ENCODE measurements at regions not wholly inside any gene's neighbourhood (a gene's known extent, or its start where the extent isn't known, plus 50 kb on each side); places are given as distances from the start of the nearest gene placed in this dataset.
"Not testable (repeated sequence)": the region's sequence is repeated elsewhere in the genome, so short reads cannot be mapped to it uniquely, and the experiment has no call there.

DNA sequence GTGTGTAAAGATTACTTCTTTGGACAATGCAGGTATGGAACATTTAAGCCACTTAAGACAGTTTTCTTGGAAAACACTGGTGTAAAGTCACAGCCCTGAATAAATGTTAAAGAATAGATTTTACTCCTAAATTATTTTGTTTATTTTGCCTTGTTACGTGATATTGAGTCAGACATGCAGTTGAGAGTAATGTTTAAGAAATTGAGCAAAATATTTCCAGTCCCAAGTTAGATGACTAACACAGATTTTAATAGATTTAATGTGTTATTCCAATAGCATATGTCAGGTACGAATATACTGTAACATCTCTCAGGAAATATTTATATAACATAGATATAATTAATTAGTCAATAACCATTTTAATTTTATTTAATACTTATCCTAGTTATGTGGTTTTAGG lies 1361.7 kb downstream of the FSCB start:
- FAIRE-seq (no peak), DNase-seq (ENCODE audit: low spot score in 2 of 2) (no peak)

DNA sequence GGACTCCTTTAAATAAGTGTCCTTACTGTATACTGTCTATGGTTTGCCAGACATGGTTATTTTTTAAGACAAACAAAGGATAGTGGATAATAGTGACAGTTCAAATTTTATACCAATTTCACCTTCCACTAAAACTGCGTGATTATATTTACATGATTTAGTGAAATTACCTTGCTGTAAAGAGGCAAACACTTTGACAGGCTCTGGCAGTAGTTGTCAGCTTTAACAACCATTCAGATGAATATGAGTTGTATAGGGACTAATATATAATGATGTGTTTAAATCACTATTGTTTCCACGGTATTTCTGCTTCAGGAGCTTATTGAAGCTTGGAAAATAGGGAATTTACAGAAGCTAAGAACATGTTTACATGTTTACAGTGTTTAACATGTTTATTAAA lies 1364.0 kb downstream of the FSCB start:
- FAIRE-seq (no peak), DNase-seq (ENCODE audit: low spot score in 2 of 2) (no peak)

DNA sequence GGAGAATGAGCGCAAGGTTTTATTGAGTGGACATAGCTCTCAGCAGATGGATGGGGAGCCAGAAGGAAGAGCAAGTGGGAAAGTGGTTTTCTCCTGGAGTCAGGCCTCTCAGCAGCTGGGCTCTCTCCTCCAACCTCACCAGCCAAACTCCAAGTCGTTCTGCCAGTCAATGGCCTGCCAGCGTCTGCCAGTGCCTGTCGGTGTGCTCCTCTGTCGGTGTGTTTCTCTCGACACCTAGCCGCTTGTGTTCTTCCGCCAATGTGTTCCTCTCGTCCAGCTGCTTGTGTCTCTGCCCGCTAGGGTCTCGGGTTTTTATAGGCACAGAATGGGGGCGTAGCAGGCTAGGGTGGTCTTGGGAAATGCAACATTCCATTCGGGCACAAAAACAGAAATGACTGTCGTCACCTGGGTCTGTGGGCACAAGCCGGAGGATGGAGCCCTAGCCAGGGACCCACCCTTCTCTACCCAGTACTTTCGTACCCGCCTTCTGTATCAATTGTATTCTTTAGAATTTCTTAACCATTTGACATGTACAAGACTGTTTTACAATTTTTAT lies 1365.4 kb downstream of the FSCB start:
- DNase-seq (ENCODE audit: low spot score in 2 of 2) (no peak), FAIRE-seq (no peak)

DNA sequence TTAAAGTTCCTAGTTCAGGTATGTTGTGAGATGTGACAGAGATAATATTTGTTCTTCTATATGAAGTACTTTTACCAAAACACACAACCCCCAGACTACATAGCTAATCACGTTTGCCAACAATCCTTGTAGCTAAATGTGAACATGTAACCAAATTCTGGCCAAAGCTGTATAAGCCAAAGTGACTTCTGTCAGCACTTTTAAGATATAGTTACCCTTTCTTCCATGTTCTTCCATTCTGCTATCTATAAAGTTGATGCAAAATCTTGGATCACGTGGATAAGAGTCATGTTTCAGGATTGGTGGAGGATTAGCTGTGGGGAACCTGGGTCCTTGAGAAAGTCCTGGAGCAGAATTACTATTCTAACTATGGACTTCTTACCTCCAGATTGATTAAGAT lies 1366.6 kb downstream of the FSCB start:
- no peak for FAIRE-seq
- no peak for DNase-seq (ENCODE audit: low spot score in 2 of 2)

DNA sequence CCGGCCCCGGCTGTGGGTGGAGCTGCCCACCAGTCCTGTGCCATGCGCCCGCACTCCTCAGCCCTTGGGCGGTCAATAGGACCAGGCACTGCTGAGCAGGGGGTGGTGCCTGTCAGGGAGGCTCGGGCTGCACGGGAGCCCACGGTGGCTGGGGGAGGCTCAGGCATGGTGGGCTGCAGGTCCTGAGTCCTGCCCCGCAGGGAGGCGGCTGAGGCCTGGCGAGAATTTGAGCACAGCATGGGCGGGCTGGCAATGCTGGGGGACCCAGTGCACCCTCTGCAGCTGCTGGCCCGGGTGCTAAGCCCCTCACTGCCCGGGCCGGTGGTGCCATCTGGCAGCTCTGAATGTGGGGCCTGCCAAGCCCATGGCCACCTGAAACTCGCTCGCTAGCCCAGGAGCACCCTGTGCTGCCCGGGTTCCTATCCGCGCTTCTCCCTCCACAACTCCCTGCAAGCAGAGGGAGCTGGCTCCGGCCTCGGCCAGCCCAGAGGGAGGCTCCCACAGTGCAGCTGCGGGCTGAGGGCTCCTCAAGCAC lies 1371.1 kb downstream of the FSCB start:
- no peak for DNase-seq (ENCODE audit: low spot score in 2 of 2)
- no peak for FAIRE-seq

DNA sequence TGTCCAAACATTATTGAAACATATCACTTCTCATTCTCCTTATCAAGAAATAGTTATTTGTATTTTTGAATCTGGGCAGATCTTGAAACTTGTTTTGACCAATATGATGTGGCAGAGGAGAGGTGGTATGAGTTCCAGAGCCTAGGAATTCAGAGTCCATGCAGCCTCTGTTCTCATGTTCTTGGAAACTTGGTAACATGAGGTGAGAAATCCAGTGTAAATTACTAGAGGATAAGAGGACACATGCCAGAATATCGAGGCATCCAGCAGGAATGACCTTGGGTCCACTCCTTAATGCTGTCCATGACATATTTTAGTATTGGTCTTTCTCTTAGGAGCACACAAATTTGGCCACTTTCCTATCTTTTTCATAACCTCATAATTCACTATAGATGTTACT lies 1374.6 kb downstream of the FSCB start:
- FAIRE-seq (no peak), DNase-seq (ENCODE audit: low spot score in 2 of 2) (no peak)

DNA sequence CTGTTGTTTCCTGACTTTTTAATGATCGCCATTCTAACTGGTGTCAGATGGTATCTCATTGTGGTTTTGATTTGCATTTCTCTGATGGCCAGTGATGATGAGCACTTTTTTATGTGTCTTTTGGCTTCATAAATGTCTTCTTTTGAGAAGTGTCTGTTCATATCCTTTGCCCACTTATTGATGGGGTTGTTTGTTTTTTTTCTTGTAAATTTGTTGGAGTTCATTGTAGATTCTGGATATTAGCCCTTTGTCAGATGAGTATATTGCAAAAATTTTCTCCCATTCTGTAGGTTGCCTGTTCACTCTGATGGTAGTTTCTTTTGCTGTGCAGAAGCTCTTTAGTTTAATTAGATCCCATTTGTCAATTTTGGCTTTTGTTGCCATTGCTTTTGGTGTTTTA lies 1378.7 kb downstream of the FSCB start:
- FAIRE-seq; DNase-seq (ENCODE audit: low spot score in 2 of 2): not testable (repeated sequence)

DNA sequence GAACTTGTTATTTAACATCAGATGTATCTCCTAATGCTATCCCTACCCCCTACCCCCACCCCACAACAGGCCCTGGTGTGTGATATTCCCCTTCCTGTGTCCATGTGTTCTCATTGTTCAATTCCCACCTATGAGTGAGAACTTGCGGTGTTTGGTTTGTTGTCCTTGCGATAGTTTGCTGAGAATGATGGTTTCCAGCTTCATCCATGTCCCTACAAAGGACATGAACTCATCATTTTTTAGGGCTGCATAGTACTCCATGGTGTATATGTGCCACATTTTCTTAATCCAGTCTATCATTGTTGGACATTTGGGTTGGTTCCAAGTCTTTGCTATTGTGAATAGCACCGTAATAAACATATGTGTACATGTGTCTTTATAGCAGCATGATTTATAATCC lies 1379.2 kb downstream of the FSCB start:
- DNase-seq (ENCODE audit: low spot score in 2 of 2); FAIRE-seq: not testable (repeated sequence)

DNA sequence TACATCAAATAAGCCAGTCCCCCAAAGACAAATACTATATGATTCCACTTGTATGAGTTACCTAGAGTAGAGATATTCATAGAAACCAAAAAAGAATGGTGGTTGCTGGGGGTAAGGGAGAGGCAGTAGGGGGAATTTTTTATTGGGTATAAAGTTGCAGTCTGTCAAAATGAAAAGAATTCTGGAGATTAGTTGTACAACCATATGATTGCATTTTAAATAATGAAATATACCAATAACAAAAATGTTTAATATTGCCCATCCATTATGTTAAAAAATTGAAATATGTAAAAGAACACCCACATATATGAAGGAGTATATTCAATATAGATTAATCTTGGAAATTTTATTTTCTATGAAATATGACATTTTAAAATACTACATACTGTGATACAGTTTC lies 1383.5 kb downstream of the FSCB start:
- DNase-seq (ENCODE audit: low spot score in 2 of 2) (no peak), FAIRE-seq (no peak)

DNA sequence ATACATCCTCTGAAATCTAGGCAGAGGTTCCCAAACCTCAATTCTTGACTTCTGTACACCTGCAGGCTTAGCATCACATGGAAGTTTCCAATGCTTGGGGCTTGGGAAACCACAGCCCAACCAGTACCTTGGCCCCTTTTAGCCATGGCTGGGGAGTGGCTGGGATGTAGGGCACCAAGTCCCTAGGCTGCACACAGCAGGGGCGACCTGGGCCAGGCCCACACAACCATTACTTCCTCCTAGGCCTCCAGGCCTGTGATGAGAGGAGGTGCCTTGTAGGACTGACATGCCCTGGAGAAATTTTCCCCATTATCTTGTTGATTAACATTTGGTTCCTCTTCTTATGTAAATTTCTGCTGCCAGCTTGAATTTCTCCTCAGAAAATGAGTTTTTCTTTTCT lies 1387.4 kb downstream of the FSCB start:
- FAIRE-seq = no peak
- no peak for DNase-seq (ENCODE audit: low spot score in 2 of 2)

DNA sequence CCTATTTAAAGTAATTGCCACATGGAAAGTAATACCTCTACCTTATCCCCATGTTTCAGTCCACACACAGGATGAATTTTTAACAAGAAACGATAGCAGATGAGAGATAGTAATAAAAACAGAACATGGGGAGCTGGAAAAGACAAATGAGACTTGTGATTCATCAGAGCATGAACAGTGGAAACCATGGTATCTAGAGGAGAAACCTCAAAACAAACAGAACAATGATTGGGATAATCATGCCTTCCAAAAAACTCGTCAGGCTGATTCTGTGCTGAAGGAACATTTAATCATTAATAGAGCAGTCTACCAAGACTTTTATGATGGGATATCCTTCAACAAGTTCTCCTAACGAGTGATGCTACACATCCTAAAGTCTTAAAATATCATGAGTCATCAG lies 1390.7 kb downstream of the FSCB start:
- FAIRE-seq = no peak

DNA sequence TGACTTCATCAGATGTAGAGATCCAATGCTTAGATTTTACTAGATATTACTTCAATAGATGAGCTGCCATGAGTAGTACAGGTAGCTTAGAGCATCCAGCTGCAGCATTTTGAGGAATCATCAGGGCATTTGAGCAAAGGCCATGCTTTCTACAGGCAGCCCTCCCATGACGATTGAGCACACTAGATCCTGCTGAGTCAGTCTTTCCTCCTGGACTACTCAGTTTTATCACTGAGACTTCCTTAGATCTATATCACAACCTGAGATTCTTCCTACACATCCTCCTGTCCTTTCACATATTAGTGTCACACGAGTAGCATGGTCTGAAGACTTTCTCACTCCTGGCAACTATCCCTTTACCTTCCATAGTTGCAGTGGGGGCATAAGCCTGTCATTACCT lies 1401.8 kb downstream of the FSCB start:
- FAIRE-seq (no peak), DNase-seq (ENCODE audit: low spot score in 2 of 2) (no peak)

More for the DNA sequence above, 1390.7 kb downstream of the FSCB start:
- no peak for DNase-seq (ENCODE audit: low spot score in 2 of 2)

DNA sequence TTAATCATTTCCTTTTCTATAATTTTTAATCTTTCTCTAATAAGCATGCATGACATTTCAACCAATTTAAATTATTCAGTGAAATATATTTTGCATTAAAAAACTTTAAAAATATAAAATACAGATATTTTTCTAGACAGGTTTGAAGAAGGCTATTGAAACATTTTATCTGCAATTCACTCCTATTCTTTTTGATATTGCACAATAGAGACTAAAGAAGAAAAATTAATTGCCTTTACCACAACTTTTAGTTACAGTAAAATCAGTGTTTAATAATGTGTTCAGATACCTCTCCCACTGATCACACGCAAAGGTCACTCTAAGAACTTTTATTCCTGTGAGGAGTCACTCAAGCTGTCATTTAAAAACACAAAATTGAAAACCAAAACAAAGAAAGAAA lies 1416.7 kb downstream of the FSCB start:
- FAIRE-seq (no peak), DNase-seq (ENCODE audit: low spot score in 2 of 2) (no peak)

DNA sequence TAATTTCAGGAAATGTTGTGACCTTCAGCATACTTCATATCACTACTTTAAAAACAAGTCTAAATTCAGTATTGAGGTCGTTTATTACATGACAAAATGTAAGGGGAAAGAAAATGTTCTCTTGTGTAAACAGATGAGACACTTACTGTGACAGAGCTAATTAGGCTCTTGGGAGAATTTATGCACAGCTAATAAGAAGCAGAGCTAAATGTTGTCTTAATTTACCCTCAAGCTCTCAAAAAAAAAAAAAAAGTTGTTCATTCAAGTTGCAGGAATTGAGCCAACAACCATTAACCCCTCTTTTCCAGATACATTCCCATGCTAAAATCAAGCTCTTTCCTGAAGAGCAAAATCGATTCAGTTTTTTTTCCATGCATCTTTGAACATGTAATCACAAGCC lies 1419.4 kb downstream of the FSCB start:
- FAIRE-seq (no peak), DNase-seq (ENCODE audit: low spot score in 2 of 2) (no peak)

DNA sequence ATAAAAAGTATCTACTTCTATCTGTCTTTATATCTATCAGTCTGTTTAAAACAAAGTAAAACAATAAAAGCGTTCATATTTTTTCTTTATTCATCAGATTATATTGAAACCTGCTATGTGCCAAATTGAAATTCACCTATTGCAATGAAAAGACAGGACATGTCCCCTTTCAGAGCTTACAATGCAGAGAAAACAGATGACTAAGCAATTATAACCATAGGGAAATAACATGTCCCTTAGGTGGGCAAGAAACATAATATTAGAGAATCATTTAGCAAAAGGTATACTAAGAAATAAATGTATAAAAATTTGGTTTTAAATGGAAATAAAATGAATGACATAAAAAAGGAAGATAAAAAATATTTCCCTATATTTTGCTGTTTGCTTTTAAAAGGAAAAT lies 1421.3 kb downstream of the FSCB start:
- FAIRE-seq (no peak), DNase-seq (ENCODE audit: low spot score in 2 of 2) (no peak)

DNA sequence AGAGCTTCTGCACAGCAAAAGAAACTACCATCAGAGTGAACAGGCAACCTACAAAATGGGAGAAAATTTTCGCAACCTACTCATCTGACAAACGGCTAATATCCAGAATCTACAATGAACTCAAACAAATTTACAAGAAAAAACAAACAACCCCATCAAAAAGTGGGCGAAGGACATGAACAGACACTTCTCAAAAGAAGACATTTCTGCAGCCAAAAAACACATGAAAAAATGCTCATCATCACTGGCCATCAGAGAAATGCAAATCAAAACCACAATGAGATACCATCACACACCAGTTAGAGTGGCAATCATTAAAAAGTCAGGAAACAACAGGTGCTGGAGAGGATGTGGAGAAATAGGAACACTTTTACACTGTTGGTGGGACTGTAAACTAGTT lies 1439.7 kb downstream of the FSCB start:
- DNase-seq (ENCODE audit: low spot score in 2 of 2); FAIRE-seq: not testable (repeated sequence)

DNA sequence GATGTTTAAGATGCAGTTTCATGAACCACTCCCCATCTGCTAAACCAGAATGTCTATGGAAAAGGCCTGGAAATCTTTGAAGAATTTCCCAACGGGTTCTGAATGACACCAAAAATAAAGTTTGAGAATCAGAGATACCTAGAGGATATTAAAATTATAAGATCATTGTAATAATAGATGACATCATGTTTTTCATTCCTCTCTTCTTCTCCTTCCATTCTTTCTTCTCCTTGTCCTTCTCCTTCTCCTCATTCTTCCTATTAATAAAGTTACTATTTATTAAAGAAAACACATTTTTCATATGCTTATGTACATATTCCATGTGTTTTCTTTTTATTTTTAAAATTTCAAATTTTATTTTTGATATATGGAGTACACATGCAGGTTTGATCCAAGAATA lies 1449.4 kb downstream of the LRFN5 start:
- no peak for FAIRE-seq
- no peak for DNase-seq (ENCODE audit: low spot score in 2 of 2)

DNA sequence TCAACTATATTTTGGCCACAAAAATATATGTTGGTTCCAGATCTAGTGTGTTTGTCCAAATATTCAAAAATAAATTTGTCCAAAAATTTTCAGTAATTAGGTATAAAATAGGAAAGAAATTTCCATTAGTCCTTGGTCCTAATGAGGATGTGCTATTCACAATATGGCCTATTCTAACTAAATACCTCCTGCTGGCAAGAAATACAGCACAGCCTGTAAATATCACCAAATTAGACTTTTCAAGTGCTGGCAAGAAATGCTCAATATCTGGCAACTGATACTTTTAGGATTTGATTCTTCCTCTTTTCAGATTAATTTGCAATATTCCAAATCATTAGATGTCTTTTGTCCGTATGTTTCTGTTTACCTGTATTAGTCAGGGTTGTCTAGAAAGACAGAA lies 1446.2 kb downstream of the LRFN5 start:
- DNase-seq (ENCODE audit: low spot score in 2 of 2) (no peak), FAIRE-seq (no peak)

DNA sequence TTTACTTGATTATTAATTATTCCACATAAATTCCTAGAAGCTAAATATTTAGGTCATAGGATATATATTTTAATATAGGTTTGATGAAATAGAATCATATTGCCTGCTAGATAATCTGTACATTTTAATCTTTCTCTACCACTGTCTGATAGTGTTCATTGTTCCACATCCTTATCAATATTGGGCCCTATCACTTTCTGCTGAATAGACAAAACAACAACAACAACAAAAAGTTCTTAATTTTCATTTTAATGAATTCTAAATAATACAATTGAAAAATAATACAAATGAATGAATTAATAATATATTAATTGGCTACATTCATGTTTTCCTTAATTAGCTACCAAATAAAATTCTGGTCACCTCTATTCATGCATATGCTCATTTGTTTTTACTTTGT lies 1437.2 kb downstream of the LRFN5 start:
- FAIRE-seq = peak; percentile 50
- no peak for DNase-seq (ENCODE audit: low spot score in 2 of 2)

DNA sequence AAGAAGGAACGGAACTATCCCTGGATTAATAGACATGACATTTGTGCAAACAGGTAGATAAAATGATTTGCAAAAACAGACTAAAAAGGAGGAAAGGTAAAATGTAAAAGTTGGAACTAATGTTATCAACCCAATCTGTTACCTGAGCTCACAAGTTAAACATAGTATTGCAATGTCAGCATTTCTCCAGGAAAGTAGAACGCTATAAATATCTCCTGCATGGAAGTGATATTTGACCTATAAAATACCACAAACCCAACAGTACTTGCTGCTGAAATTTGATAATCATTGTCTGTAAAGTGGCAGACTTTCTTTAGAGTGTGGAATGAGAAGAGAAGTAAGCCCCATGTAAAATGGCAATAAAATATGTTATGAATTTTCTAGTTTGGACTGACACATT lies 1435.7 kb downstream of the LRFN5 start:
- FAIRE-seq = no peak
- no peak for DNase-seq (ENCODE audit: low spot score in 2 of 2)

DNA sequence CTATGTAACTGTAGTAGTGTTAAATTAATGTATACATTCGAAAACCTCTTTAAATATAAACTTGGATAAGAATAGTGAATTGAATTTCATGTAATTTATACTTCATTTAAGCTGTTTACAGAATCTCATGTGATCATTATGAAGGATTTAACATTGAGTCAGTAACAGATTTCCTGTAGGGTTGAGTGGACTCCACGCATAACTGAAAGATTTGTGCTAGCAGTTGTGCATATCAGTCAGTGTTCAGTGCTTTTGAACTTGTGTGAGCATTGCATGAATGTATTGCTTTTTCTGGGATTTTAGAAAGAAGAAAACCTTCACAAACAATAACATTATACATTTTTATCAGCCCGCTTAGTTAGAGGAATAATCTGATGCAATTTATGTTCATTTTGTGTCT lies 1435.3 kb downstream of the LRFN5 start:
- FAIRE-seq (no peak), DNase-seq (ENCODE audit: low spot score in 2 of 2) (no peak)

DNA sequence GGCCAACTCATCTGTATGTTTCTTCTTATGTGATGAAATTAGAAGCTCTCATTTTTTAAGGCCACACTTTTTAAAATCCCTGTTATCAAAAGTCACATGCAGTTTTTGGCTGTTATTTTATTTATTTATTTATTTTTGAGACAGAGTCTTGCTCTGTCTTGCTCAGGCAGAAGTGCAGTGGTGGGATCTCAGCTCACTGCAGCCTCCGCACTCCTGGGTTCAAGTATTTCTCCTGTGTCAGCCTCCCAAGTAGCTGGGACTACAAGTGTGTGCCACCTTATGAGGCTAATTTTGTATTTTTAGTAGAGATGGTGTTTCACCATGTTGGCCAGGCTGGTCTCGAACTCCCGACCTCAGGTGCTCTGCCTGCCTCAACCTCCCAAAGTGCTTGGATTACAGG lies 1434.5 kb downstream of the LRFN5 start:
- DNase-seq (ENCODE audit: low spot score in 2 of 2) = no peak
- no peak for FAIRE-seq

DNA sequence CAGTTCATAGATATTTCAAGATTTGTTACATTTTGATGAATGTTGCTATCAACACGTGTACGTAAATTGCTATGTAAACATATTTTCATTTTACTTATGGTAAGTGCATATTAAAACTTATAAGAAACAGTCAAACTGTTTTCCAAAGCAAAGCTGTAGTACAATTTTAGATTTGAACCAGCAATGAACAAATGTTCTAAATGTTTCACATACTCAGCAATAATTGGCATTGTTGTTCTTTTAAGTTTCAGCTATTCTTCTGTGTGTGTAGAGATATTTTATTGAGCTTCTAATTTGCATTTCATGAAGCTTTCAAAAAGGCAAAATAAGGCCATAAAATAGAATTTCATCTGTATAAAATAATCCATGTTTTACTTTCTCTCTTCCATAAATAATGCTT lies 1433.2 kb downstream of the LRFN5 start:
- DNase-seq (ENCODE audit: low spot score in 2 of 2) (no peak), FAIRE-seq (no peak)
